ENCODE measurements at regions not wholly inside any gene's neighbourhood (a gene's known extent, or its start where the extent isn't known, plus 50 kb on each side); places are given as distances from the start of the nearest gene placed in this dataset.
"Not testable (repeated sequence)": the region's sequence is repeated elsewhere in the genome, so short reads cannot be mapped to it uniquely, and the experiment has no call there.

- TF ChIP-seq CTCF (IDR thresholded peaks at IDR 0.05; ENCODE audit: low read depth, low read length), result no peak
- H3K4me3 ChIP-seq (ENCODE audit: low read depth, low read length), result no peak overlapping the region
Observed at GRCh38 chr1:8153961-8154360, 127.9 kb upstream of the ERRFI1 start.

DNA sequence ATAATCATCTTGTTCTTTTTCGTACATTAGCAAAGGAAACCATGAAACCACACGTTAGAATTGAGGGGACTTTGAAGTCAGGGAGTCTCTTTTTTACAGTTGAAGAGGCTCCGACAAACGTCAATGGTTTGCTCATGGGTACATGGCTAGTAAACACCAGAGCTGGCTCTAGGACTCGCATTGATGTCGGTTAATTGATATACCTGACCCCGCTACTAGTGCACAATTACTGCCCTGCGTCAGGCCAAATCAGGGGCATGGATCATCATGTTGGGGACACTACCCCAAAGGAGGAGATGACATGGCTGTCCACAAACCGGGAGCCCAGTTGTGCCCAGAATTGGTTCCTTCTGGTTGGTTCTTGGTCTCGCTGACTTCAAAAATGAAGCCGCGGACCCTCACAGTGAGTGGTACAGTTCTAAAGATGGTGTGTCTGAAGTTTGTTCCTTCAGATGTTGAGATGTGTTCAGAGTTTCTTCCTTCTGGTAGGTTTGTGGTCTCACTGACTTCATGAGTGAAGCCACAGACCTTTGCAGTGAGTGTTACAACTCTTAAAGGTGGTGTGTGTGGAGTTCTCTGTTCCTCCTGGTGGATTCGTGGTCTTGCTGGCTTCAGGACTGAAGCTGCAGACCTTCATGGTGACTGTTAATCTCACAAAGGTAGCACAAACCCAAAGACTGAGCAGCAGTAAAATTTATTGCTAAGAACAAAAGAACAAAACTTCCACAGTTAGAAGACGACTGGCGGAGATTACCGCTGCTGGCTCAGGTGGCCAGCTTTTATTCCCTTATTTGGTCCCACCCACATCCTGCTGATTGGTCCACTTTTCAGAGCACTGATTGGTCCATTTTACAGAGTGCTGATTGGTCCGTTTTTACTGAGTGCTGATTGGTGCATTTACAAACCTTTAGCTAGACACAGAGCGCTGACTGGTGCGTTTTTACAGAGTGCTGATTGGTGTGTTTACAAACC is 126.9 kb upstream of the ERRFI1 start:
- H3K4me3 ChIP-seq (ENCODE audit: low read depth, low read length), result no peak overlapping the region
- TF ChIP-seq CTCF (IDR thresholded peaks at IDR 0.05; ENCODE audit: low read depth, low read length), result no peak

DNA sequence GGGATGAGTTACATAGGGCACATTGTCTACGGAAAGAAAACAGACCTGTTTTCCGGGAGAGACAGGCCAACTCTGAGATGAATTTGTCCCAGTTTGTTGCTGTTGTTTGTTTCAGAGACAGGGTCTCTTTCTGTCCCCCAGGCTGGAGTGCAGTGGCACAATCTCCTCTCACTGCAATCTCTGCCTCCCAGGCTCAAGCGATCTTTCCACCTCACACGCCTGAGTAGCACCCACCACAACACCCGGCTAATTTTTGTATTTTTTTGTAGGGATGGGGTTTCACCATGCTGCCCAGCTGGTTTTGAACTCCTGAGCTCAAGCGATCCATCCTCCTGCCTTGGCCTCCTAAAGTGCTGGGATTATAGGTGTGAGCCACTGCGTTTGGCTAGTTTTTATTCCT is 125.5 kb upstream of the ERRFI1 start:
- TF ChIP-seq CTCF (IDR thresholded peaks at IDR 0.05; ENCODE audit: low read depth, low read length), result no peak
- no peak overlapping the region for H3K4me3 ChIP-seq (ENCODE audit: low read depth, low read length)

GRCh38 chr1:8149756-8150155 is 123.6 kb upstream of the ERRFI1 start:
- H3K4me3 ChIP-seq (ENCODE audit: low read depth, low read length), result not testable (repeated sequence)

GRCh38 chr1:8147956-8148355 is 121.8 kb upstream of the ERRFI1 start:
- TF ChIP-seq CTCF (IDR thresholded peaks at IDR 0.05; ENCODE audit: low read depth, low read length), result no peak
- H3K4me3 ChIP-seq (ENCODE audit: low read depth, low read length), result no peak overlapping the region

- TF ChIP-seq CTCF (IDR thresholded peaks at IDR 0.05; ENCODE audit: low read depth, low read length), result no peak
- H3K4me3 ChIP-seq (ENCODE audit: low read depth, low read length), result no peak overlapping the region
Observed at GRCh38 chr1:8146257-8146855, 120.2 kb upstream of the ERRFI1 start.

- no peak for TF ChIP-seq CTCF (IDR thresholded peaks at IDR 0.05; ENCODE audit: low read depth, low read length)
- no peak overlapping the region for H3K4me3 ChIP-seq (ENCODE audit: low read depth, low read length)
Observed at GRCh38 chr1:8145545-8146202, 119.6 kb upstream of the ERRFI1 start.

Data from WI38 (cell line).